Lung microvascular endothelial cell (primary cell): ENCODE measurements at regions not wholly inside any gene's neighbourhood (a gene's known extent, or its start where the extent isn't known, plus 50 kb on each side); places are given as distances from the start of the nearest gene placed in this dataset.
A peak's percentile ranks its signal among the peaks of the same experiment; 100 is the strongest.

Source experiments
- DNase-seq, 2 donors: peaks; one replicate each; pipeline versions ENCODE4 v3.0.0 to v3.0.0-alpha.2; 2010; ENCODE audit warnings: low read depth in 2 of 2

GRCh38 chr4:19910861-19911525 lies 340.7 kb upstream of the SLIT2 start:
- DNase-seq: no peak

GRCh38 chr4:19905024-19905423 lies 346.7 kb upstream of the SLIT2 start:
- DNase-seq: no peak

DNA sequence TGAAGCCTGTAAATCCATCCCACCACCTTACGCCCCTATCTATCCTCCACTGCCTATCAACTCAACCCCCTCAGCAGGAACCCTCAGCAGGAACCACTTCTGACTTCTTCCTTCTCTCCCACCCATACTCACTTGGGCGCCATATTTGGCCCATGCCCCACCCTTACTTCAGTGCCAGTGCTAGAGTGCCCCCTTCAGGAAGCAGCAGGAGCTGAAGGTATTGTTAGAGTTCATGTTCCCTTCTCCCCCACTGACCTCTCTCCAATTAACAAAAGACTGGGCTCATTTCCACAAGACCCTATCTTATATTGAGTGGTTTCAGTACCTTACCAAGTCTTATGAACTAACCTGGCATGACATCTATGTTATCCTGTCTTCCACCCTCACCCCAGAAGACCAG lies 363.1 kb upstream of the SLIT2 start:
- DNase-seq: no peak

GRCh38 chr4:19883841-19884240 lies 367.9 kb upstream of the SLIT2 start:
- DNase-seq: no peak

GRCh38 chr4:19880206-19880605 lies 371.5 kb upstream of the SLIT2 start:
- no peak for DNase-seq

DNA sequence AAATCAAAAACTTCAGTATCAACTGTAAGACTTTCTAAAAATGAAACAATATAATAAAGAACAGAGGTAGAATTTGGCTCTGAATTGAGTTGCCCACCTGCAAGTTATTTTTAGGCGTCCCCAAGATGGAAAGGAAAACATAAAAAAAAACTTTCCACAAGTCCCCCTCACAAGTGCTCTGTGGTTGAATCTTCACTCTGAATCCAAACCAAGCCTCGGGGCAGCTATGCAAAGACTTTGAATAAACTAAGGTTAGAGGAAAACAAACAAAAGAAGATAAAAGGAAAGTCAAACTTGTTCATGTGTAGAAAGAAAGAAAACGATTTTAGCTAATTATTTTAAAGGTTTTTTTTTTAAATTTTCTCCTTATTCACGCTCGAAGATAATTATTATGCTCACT lies 372.4 kb upstream of the SLIT2 start:
- DNase-seq: no peak

DNA sequence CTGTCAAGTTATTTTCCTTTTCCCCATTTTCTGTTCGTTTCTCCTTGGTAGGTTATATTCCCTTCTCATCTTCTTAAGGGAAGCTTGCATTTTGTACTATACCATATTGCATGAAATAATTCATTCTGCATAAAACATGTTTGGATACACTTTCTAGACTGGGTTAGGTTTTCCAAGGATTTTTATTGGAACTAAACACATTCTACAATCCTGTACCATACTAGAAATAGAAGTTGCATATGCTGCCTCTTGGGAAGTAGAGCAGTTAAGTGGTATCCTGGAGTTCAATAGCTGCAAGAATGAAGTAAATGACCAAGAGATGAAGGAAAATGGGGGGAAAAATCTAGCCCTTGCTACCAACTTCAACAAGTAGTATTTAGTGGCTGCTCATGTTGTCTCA lies 393.7 kb upstream of the SLIT2 start:
- no peak for DNase-seq

DNA sequence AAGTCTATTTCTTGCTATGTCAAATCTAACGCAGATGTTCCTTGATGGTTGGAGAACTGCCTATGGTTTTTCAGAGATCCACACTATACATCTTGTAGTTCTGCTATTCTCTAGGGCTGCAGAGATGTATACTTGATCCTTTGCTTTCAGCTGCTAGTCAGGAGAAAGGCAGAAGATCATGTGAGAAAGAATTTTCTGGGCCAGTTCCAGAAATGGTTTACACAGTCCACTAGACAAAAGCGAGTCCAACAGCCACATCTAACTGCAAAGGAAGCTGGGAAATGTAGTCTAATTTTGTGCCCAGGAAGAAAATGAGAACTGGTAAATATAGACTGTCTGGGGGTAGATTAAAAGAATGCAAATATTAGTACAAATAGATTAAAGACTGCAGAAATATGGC lies 394.3 kb upstream of the SLIT2 start:
- peak in 1 of 2 donors; percentile 8 for DNase-seq

GRCh38 chr4:19850909-19851308 lies 400.8 kb upstream of the SLIT2 start:
- peak in 1 of 2 donors; percentile 90 for DNase-seq

GRCh38 chr4:19844446-19844845 lies 407.3 kb upstream of the SLIT2 start:
- peak in 1 of 2 donors; percentile 71 for DNase-seq

DNA sequence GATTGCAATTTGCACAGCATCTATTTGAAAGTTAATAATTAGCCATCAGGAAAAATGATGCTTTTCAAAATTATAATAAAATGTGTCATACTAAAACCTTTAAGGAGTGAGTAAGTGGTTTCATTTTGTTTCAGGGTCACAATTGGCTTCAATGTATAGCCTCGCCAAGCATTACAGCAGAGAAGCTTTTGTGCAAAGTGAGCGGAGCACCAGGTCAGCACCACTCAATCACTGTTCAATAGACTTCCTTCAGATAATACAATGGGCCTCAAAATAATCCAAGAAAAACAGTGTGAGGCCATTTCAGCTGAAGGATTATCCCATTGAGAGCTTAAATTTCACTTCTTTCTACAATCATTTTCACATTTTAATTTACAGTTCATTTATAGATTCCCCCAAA lies 409.2 kb upstream of the SLIT2 start:
- peak in 1 of 2 donors; percentile 23 for DNase-seq

DNA sequence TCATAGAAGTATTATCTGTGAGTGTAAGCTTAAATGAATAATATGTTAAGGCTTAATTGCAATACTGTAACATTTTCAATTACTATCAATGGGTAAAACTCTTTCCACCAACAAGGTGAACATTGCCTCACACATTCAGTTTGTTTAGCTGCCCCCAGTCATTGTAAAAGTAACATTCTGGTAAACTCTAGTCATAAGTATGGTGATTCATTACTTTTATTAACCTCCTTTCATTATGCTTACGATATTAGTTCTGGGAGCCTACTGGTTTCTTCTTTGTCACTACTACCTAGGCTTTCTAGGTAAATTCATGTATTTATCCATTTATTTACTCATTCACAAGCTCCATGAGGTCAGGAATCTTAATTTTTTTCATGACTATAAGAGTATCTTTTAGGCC lies 412.8 kb upstream of the SLIT2 start:
- no peak for DNase-seq

DNA sequence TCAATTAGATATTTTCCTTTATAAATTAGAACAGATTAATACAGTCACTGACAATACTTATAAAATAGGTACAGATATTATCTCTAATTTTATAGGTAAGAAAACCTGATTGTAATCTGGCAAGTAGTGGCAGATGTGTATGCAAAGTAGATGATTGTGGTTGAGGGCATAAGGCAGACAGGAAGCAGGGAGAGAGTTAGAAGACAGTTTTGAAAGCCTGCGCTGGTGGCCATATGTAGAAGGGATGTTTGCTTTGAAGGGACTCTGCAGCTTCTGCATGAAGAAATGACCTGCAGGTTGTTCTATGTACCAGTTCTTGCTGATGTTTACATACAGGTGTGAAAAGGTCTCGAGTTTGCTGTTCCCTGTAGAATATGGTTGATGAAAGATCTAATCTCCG lies 416.3 kb upstream of the SLIT2 start:
- no peak for DNase-seq

GRCh38 chr4:19832411-19832810 lies 419.3 kb upstream of the SLIT2 start:
- DNase-seq: peak in 1 of 2 donors; percentile 11

- DNase-seq: peak in 1 of 2 donors; percentile 22
Measured at GRCh38 chr4:19831644-19832285, 419.9 kb upstream of the SLIT2 start.

DNA sequence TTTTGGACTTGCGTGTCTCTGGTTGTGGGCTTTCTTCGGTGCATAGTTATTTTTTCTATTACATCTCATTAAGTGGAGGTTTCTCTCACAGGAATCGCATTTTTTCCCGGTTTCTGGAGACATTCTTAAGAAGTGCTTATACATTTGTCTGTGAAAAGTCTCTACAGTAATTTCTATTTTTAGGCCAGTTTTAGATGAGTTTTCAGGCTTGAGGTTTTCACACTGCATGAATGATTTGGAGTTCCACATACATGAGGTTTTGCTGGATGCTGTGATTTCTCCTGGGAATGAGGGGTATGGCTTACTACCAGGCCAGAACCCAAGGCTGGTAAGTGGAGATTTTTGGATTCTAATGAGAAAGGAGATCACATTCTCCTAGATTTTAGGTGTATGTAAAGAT lies 422.6 kb upstream of the SLIT2 start:
- DNase-seq: no peak

- DNase-seq: no peak
Measured at GRCh38 chr4:19823781-19824180, 427.9 kb upstream of the SLIT2 start.

GRCh38 chr4:19819737-19820136 lies 432.0 kb upstream of the SLIT2 start:
- DNase-seq: no peak

DNA sequence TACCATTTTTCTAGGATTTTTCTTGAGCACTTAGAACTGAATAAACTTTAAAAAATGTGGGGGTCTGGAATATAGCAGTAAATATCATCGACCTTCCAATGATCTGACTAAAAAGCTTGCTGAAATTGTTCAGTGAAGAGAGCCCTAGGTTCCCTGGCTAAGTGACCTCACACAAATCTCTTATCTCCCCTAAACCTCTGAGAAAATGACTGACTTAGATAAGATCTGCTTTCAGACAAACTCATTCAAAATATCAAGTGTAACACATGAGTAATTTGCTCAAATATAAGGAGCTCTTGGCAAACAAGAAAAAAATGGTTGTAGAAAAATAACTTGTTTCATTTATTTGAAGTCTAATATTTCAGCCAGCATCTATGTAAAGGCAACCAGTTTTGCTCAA lies 441.7 kb upstream of the SLIT2 start:
- no peak for DNase-seq

DNA sequence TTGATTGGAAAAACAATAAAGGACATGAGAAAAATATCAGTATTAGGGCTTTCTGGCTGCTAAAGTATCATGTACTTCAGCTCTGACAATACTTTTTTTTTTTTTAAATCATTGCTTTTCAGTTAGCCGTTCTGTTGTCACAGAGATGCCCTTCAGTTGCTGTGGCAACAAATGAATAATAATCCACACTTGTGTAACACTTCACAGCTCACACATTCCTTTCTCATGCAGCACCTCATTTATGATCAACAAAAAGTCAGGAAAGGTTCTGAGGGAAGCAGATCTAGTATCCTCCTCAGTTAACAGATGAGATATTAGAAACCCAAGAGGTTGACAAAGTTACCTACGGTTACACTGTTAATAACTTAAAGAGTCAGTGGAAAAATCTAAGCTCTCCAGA lies 444.2 kb upstream of the SLIT2 start:
- peak in 1 of 2 donors; percentile 74 for DNase-seq

GRCh38 chr4:19806865-19807264 lies 444.8 kb upstream of the SLIT2 start:
- no peak for DNase-seq

DNA sequence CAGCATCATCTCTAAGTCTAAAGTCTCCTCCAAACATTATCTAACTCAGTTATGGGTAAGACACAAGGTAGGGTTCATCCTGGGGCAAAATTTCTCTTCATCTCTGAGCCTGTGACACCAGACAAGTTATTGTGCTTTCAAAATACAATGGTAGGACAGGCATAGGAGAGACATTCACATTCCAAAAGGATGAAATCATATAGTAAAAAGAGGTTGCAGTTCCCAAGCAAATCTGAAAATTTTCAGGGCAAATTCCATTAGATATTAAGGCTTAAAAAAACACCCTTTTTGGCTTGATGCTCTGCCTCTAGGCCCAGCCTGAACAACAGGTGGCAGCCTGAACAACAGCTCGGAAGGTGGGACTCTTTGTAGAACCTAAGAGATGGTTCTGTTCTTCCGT lies 448.3 kb upstream of the SLIT2 start:
- peak in 1 of 2 donors; percentile 4 for DNase-seq

- no peak for DNase-seq
Measured at GRCh38 chr4:19793831-19794230, 457.9 kb upstream of the SLIT2 start.
